WTC11 (cell line): ENCODE measurements at regions not wholly inside any gene's neighbourhood (a gene's known extent, or its start where the extent isn't known, plus 50 kb on each side); places are given as distances from the start of the nearest gene placed in this dataset.

Experiments used
- TF ChIP-seq, protein P1 (sequence below): sonication (generic); formaldehyde crosslinking; IDR thresholded peaks from 2 replicates; pipeline ENCODE4 v1.8.1; 2023; ENCODE audit warnings: mild to moderate bottlenecking, moderate library complexity, missing genetic modification reagents
- TF ChIP-seq, protein P2 (sequence below): fragments of 200-600 bp; IDR thresholded peaks from 2 replicates; pipeline ENCODE4 v1.8.0; 2022; ENCODE audit warnings: antibody characterized with exemption

DNA sequence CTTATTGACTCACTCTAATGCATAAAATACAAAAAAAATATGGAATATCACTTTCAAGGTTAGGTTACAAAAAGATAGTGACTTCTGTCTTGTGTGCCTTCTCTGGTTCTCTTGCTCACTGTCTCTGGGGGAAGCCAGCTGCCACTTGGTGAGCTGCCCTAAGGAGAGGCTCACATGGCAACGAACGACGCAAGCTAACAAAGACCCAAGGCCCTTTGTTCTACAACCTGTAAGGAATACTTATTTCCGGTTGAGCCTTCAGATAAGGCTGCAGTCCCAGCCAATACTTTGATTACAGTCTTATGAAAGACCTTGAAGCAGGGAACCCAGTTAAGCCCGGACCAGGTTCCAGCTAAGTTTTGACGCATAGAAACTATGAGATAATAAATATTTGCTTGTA is 242.4 kb upstream of the TBX3 start:
- TF ChIP-seq, protein P1, sequence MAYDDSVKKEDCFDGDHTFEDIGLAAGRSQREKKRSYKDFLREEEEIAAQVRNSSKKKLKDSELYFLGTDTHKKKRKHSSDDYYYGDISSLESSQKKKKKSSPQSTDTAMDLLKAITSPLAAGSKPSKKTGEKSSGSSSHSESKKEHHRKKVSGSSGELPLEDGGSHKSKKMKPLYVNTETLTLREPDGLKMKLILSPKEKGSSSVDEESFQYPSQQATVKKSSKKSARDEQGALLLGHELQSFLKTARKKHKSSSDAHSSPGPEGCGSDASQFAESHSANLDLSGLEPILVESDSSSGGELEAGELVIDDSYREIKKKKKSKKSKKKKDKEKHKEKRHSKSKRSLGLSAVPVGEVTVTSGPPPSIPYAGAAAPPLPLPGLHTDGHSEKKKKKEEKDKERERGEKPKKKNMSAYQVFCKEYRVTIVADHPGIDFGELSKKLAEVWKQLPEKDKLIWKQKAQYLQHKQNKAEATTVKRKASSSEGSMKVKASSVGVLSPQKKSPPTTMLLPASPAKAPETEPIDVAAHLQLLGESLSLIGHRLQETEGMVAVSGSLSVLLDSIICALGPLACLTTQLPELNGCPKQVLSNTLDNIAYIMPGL (CRISPR knock-in tag): no peak
- TF ChIP-seq, protein P2, sequence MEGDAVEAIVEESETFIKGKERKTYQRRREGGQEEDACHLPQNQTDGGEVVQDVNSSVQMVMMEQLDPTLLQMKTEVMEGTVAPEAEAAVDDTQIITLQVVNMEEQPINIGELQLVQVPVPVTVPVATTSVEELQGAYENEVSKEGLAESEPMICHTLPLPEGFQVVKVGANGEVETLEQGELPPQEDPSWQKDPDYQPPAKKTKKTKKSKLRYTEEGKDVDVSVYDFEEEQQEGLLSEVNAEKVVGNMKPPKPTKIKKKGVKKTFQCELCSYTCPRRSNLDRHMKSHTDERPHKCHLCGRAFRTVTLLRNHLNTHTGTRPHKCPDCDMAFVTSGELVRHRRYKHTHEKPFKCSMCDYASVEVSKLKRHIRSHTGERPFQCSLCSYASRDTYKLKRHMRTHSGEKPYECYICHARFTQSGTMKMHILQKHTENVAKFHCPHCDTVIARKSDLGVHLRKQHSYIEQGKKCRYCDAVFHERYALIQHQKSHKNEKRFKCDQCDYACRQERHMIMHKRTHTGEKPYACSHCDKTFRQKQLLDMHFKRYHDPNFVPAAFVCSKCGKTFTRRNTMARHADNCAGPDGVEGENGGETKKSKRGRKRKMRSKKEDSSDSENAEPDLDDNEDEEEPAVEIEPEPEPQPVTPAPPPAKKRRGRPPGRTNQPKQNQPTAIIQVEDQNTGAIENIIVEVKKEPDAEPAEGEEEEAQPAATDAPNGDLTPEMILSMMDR: no peak
